ENCODE measurements at regions not wholly inside any gene's neighbourhood (a gene's known extent, or its start where the extent isn't known, plus 50 kb on each side); places are given as distances from the start of the nearest gene placed in this dataset.

GRCh38 chr12:89179983-89180382 is 172.3 kb downstream of the DUSP6 start:
- intact Hi-C loops (cut with micrococcal nuclease): no loop called here
- Mint-ChIP-seq H3K27ac (no peak overlapping the region), H3K9me3 (no peaks in the 10 kb centered on the region), H3K36me3 (ENCODE audit: low read depth) (no peaks in the 10 kb centered on the region), H3K4me1 (ENCODE audit: low read depth) (peaks cover 22% of the 10 kb centered on the region), H3K4me3 (no peak overlapping the region), H3K27me3 (ENCODE audit: low read depth) (peaks cover 3% of the 10 kb centered on the region)
- CTCF ChIA-PET: interaction anchor here (0.9 to 1.1 kb wide), 2 partner anchors 10 to 172 kb away, joined by 3 to 5 read pairs; partner anchors contain the start of gene DUSP6
- DNase-seq: no peak

DNA sequence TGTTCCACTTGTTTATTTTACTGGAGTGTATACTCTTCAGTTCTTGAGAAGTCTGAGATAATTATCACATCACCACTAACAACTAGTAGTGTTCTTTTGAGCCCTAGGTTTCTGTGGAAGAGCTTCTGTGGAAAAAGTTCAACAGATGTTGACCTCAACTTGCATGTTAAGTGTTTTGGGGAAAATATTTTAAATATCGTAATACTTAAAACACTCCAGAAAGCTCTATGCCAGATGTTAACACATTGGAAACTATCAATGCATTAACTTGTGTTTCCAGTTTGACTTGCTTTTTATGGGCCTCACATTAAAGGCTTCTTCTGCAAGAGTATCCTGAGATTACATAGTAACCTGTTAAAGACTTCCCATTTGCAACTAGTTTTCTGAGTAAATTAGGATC is 173.1 kb downstream of the DUSP6 start:
- H3K36me3 Mint-ChIP-seq (ENCODE audit: low read depth): no peaks in the 10 kb centered on the region
- intact Hi-C loops (cut with micrococcal nuclease): no loop called here
- H3K9me3 Mint-ChIP-seq: no peaks in the 10 kb centered on the region
- DNase-seq: no peak
- peaks cover 22% of the 10 kb centered on the region for H3K4me1 Mint-ChIP-seq (ENCODE audit: low read depth)
- no peak overlapping the region for H3K4me3 Mint-ChIP-seq
- no peak overlapping the region for H3K27ac Mint-ChIP-seq
- CTCF ChIA-PET: interaction anchor here (0.5 kb wide), 1 partner anchor 79 kb away, joined by 3 read pairs; no protein-coding TSS in a partner anchor
- H3K27me3 Mint-ChIP-seq (ENCODE audit: low read depth): peaks cover 3% of the 10 kb centered on the region

GRCh38 chr12:89177802-89178395 is 174.4 kb downstream of the DUSP6 start:
- Mint-ChIP-seq H3K27ac (no peak overlapping the region), H3K4me3 (no peak overlapping the region), H3K27me3 (ENCODE audit: low read depth) (peaks cover 3% of the 10 kb centered on the region), H3K9me3 (no peaks in the 10 kb centered on the region), H3K4me1 (ENCODE audit: low read depth) (peaks cover 22% of the 10 kb centered on the region), H3K36me3 (ENCODE audit: low read depth) (no peaks in the 10 kb centered on the region)
- intact Hi-C loops (cut with micrococcal nuclease): no loop called here
- DNase-seq: no peak
- CTCF ChIA-PET: no interaction called here

- no peak for DNase-seq
- Mint-ChIP-seq H3K4me3 (no peak overlapping the region), H3K27me3 (ENCODE audit: low read depth) (peaks cover 3% of the 10 kb centered on the region), H3K27ac (no peak overlapping the region), H3K36me3 (ENCODE audit: low read depth) (no peaks in the 10 kb centered on the region), H3K4me1 (ENCODE audit: low read depth) (peaks cover 18% of the 10 kb centered on the region), H3K9me3 (no peaks in the 10 kb centered on the region)
- intact Hi-C loops (cut with micrococcal nuclease): no loop called here
- CTCF ChIA-PET: no interaction called here
Observed at GRCh38 chr12:89176676-89177075, 175.6 kb downstream of the DUSP6 start.

- intact Hi-C loops (cut with micrococcal nuclease): no loop called here
- no peak overlapping the region for H3K4me3 Mint-ChIP-seq
- no peak overlapping the region for H3K27ac Mint-ChIP-seq
- DNase-seq: no peak
- no peaks in the 10 kb centered on the region for H3K4me1 Mint-ChIP-seq (ENCODE audit: low read depth)
- H3K36me3 Mint-ChIP-seq (ENCODE audit: low read depth): no peaks in the 10 kb centered on the region
- H3K27me3 Mint-ChIP-seq (ENCODE audit: low read depth): peaks cover 3% of the 10 kb centered on the region
- no peaks in the 10 kb centered on the region for H3K9me3 Mint-ChIP-seq
- CTCF ChIA-PET: interaction anchor here (0.7 to 1.3 kb wide), 2 partner anchors 104 to 184 kb away, joined by 3 read pairs; no protein-coding TSS in a partner anchor
Observed at GRCh38 chr12:89173678-89174077, 178.6 kb downstream of the DUSP6 start.

DNA sequence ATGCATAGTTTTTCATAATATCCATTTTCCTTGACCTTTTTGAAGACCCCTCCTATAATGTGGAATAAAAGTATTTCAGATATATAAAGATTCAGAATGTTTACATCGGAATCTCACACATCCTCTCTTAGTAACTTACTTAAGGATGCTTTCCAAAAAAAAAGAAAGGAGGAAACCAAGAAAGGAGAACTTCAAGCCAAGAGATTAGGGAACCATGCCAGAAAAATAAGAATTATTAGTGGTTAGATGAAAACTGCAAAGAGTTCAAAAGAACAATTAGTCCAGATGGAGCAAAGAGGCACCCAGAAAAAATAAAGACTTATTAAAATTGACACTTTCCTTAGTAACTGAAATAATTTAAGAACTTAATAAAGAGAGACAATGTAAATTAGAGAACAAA is 179.2 kb downstream of the DUSP6 start:
- intact Hi-C loops (cut with micrococcal nuclease): no loop called here
- Mint-ChIP-seq H3K4me3 (no peak overlapping the region), H3K27me3 (ENCODE audit: low read depth) (no peaks in the 10 kb centered on the region), H3K36me3 (ENCODE audit: low read depth) (no peaks in the 10 kb centered on the region), H3K4me1 (ENCODE audit: low read depth) (no peaks in the 10 kb centered on the region), H3K27ac (no peak overlapping the region), H3K9me3 (no peaks in the 10 kb centered on the region)
- CTCF ChIA-PET: interaction anchor here (0.6 kb wide), 1 partner anchor 73 kb away, joined by 4 read pairs; no protein-coding TSS in a partner anchor
- DNase-seq: no peak

DNA sequence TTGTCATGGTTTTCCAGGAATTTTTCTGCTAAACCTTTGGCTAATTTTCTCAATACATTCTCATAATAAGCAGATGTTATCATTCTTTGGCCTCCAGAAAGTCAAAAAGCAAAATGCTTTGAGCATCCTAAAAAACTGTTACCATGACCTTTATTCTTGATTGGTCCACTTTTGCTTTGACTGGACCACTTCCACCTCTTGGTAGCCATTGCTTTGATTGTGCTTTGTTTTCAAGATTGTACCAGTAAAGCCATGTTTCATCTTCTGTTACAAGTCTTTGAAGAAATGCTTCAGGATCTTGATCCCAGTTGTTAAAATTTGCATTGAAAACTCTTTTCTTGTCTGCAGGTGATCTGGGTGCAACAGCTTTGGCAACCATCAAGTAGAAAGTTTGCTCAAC is 180.1 kb downstream of the DUSP6 start:
- H3K4me1 Mint-ChIP-seq (ENCODE audit: low read depth): no peaks in the 10 kb centered on the region
- no peak overlapping the region for H3K4me3 Mint-ChIP-seq
- H3K36me3 Mint-ChIP-seq (ENCODE audit: low read depth): no peaks in the 10 kb centered on the region
- no peaks in the 10 kb centered on the region for H3K27me3 Mint-ChIP-seq (ENCODE audit: low read depth)
- no peaks in the 10 kb centered on the region for H3K9me3 Mint-ChIP-seq
- no peak overlapping the region for H3K27ac Mint-ChIP-seq
- no peak for DNase-seq
- intact Hi-C loops (cut with micrococcal nuclease): no loop called here
- CTCF ChIA-PET: interaction anchor here (0.6 kb wide), 1 partner anchor 74 kb away, joined by 4 read pairs; no protein-coding TSS in a partner anchor

DNA sequence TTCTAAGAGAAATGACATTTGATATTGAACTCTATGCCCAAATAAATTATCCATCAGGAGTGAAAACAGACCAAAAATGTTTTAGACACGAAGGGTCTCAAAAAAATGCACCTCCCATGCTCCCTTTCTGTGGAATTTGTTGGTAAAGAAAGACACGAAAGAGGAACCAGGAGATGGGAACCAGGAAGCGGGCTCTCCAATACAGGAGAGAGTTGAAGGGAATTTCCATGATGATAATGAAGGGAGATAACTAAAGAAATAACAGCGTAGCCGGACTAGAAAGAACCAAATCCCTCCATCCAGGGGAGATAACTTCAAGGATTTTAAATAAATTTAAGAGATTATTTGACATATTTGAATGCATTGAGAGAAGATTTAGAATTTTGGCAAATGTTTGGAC is 183.0 kb downstream of the DUSP6 start:
- CTCF ChIA-PET: no interaction called here
- no peaks in the 10 kb centered on the region for H3K9me3 Mint-ChIP-seq
- no peak overlapping the region for H3K27ac Mint-ChIP-seq
- intact Hi-C loops (cut with micrococcal nuclease): loop anchor here (10.0 kb wide), 2 partner anchors 925 to 1115 kb away; no protein-coding TSS in a partner anchor
- DNase-seq: no peak
- no peak overlapping the region for H3K4me3 Mint-ChIP-seq
- peaks cover 8% of the 10 kb centered on the region for H3K4me1 Mint-ChIP-seq (ENCODE audit: low read depth)
- no peaks in the 10 kb centered on the region for H3K36me3 Mint-ChIP-seq (ENCODE audit: low read depth)
- no peaks in the 10 kb centered on the region for H3K27me3 Mint-ChIP-seq (ENCODE audit: low read depth)

- DNase-seq: no peak
- Mint-ChIP-seq H3K4me1 (ENCODE audit: low read depth) (peaks cover 8% of the 10 kb centered on the region), H3K9me3 (no peaks in the 10 kb centered on the region), H3K36me3 (ENCODE audit: low read depth) (no peaks in the 10 kb centered on the region), H3K27me3 (ENCODE audit: low read depth) (no peaks in the 10 kb centered on the region), H3K27ac (no peak overlapping the region), H3K4me3 (no peak overlapping the region)
- intact Hi-C loops (cut with micrococcal nuclease): loop anchor here (10.0 kb wide), 2 partner anchors 923 to 1117 kb away; no protein-coding TSS in a partner anchor
- CTCF ChIA-PET: interaction anchor here (0.6 kb wide), 1 partner anchor 1298 kb away, joined by 6 read pairs; no protein-coding TSS in a partner anchor
Observed at GRCh38 chr12:89167986-89168385, 184.3 kb downstream of the DUSP6 start.

DNA sequence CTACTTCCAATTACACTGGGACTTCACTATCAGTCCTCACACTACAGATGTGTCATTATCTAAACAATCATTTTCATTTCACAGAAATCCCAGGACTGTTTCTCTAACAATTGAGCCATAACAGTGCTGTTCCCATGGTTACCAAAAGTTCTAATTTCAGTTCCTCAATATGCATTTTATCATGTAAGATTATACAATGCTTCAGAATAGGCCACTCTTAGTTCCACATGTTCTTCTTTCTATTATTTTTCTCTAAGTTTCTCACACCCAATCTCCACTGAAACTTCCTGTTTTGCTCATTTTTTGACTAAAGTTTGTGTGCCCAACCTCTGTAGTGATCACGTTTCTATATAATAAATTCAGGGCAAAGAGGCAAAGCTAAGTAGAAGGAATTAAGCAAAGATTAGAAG is 185.8 kb downstream of the DUSP6 start:
- CTCF ChIA-PET: no interaction called here
- intact Hi-C loops (cut with micrococcal nuclease): loop anchor here (10.0 kb wide), 2 partner anchors 922 to 1118 kb away; no protein-coding TSS in a partner anchor

DNA sequence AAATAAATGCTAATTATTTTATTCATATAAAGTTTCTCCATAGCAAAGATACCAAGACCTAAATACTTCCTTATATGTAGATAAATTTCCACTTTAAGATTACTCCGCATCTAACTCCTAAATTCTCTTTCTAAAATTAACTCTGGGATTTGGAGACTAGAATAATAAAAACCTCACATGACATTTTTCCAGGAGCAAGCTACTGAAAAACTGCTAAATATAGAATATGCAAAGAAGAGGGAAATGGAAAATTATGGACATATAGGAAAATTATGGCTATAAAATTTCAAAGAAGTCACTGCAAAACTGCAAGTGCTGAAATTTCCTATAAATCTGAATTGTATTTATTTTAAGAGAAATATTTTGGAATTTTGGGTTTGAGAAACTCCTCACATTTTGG is 186.2 kb downstream of the DUSP6 start:
- Mint-ChIP-seq H3K36me3 (ENCODE audit: low read depth) (no peaks in the 10 kb centered on the region), H3K4me3 (no peak overlapping the region), H3K4me1 (ENCODE audit: low read depth) (peaks cover 8% of the 10 kb centered on the region), H3K27me3 (ENCODE audit: low read depth) (no peaks in the 10 kb centered on the region), H3K27ac (no peak overlapping the region), H3K9me3 (no peaks in the 10 kb centered on the region)
- intact Hi-C loops (cut with micrococcal nuclease): loop anchor here (10.0 kb wide), 2 partner anchors 921 to 1119 kb away; no protein-coding TSS in a partner anchor
- no peak for DNase-seq
- CTCF ChIA-PET: interaction anchor here (1.6 kb wide), 1 partner anchor 66 kb away, joined by 6 read pairs; no protein-coding TSS in a partner anchor

More for the DNA sequence above, 185.8 kb downstream of the DUSP6 start:
- Mint-ChIP-seq H3K4me1 (ENCODE audit: low read depth) (peaks cover 8% of the 10 kb centered on the region), H3K27me3 (ENCODE audit: low read depth) (no peaks in the 10 kb centered on the region), H3K27ac (no peak overlapping the region), H3K36me3 (ENCODE audit: low read depth) (no peaks in the 10 kb centered on the region), H3K4me3 (no peak overlapping the region), H3K9me3 (no peaks in the 10 kb centered on the region)
- DNase-seq: no peak

GRCh38 chr12:89165703-89166102 is 186.6 kb downstream of the DUSP6 start:
- peaks cover 8% of the 10 kb centered on the region for H3K4me1 Mint-ChIP-seq (ENCODE audit: low read depth)
- CTCF ChIA-PET: interaction anchor here (1.6 kb wide), 1 partner anchor 66 kb away, joined by 6 read pairs; no protein-coding TSS in a partner anchor
- intact Hi-C loops (cut with micrococcal nuclease): loop anchor here (10.0 kb wide), 2 partner anchors 921 to 1119 kb away; no protein-coding TSS in a partner anchor

GRCh38 chr12:89163918-89164317 is 188.4 kb downstream of the DUSP6 start:
- intact Hi-C loops (cut with micrococcal nuclease): loop anchor here (2.0 to 10.0 kb wide), 5 partner anchors 305 to 1121 kb away; partner anchors contain the start of gene POC1B
- CTCF ChIA-PET: interaction anchor here (1.2 kb wide), 1 partner anchor 22 kb away, joined by 3 read pairs; no protein-coding TSS in a partner anchor

More at GRCh38 chr12:89165703-89166102, 186.6 kb downstream of the DUSP6 start:
- DNase-seq: no peak
- no peak overlapping the region for H3K27ac Mint-ChIP-seq
- no peaks in the 10 kb centered on the region for H3K36me3 Mint-ChIP-seq (ENCODE audit: low read depth)
- no peaks in the 10 kb centered on the region for H3K9me3 Mint-ChIP-seq
- no peak overlapping the region for H3K4me3 Mint-ChIP-seq
- H3K27me3 Mint-ChIP-seq (ENCODE audit: low read depth): no peaks in the 10 kb centered on the region

More at GRCh38 chr12:89163918-89164317, 188.4 kb downstream of the DUSP6 start:
- no peak for DNase-seq
- Mint-ChIP-seq H3K36me3 (ENCODE audit: low read depth) (no peaks in the 10 kb centered on the region), H3K4me1 (ENCODE audit: low read depth) (peaks cover 8% of the 10 kb centered on the region), H3K4me3 (no peak overlapping the region), H3K27ac (no peak overlapping the region), H3K9me3 (no peaks in the 10 kb centered on the region), H3K27me3 (ENCODE audit: low read depth) (no peaks in the 10 kb centered on the region)

Data from activated naive CD4-positive, alpha-beta T cell treated with anti-CD3 and anti-CD28 coated beads for 36 hours (primary cell).